Body of pancreas (tissue), 4 donors: ENCODE measurements at regions not wholly inside any gene's neighbourhood (a gene's known extent, or its start where the extent isn't known, plus 50 kb on each side); places are given as distances from the start of the nearest gene placed in this dataset.
"Not testable (repeated sequence)": the region's sequence is repeated elsewhere in the genome, so short reads cannot be mapped to it uniquely, and the experiment has no call there.

ENCODE experiments used
- ATAC-seq: fragments of 150-250 bp; one replicate; pipeline ENCODE4 v1.9.1; 2016
- DNase-seq, 4 donors: peaks; one replicate each; pipeline ENCODE4 v3.0.0-alpha.2; 2019
- H3K27ac ChIP-seq, 4 donors: fragments of 200-600 bp; sonication (generic); 1 replicate in 3 of 4; 2 replicates in 1 of 4; pipeline versions ENCODE4 v1.5.1 to v1.6.1; 2016 to 2019; ENCODE audit warnings: mild to moderate bottlenecking in 1 of 4, mixed read lengths in 1 of 4, moderate library complexity in 1 of 4
- H3K27me3 ChIP-seq, 2 donors: fragments of 200-600 bp; sonication (generic); one replicate each; pipeline ENCODE4 v1.6.0; 2016; ENCODE audit warnings: mild to moderate bottlenecking in 1 of 2
- H3K36me3 ChIP-seq, 2 donors: fragments of 200-600 bp; sonication (generic); replicated peaks in 1 of 2; 2 replicates each; pipeline ENCODE4 v1.5.1; 2016; ENCODE audit warnings: low read depth in 2 of 2; ENCODE audit not compliant: insufficient read depth in 1 of 2
- H3K4me1 ChIP-seq: fragments of 200-600 bp; sonication (generic); one replicate; pipeline ENCODE4 v1.6.0; 2016
- H3K4me3 ChIP-seq, 2 donors: fragments of 200-600 bp; sonication (generic); 1 replicate in 1 of 2; 2 replicates in 1 of 2; pipeline ENCODE4 v1.5.1; 2016 to 2019
- H3K9me3 ChIP-seq, 3 donors: fragments of 200-600 bp; sonication (generic); 1 replicate in 2 of 3; 2 replicates in 1 of 3; pipeline ENCODE4 v1.5.1; 2016
- CTCF ChIP-seq, 7 experiments: fragments of 450-650 bp in 4 of 7; fragments of 200-600 bp in 3 of 7; sonication (generic) in 3 of 7; IDR thresholded peaks; one replicate each; pipeline ENCODE4 v1.5.1; 2016 to 2019; ENCODE audit warnings: antibody characterized with exemption in 7 of 7
- POLR2A ChIP-seq, 3 donors: fragments of 450-650 bp; IDR thresholded peaks; one replicate each; pipeline ENCODE4 v1.6.1; 2016; ENCODE audit warnings: antibody characterized with exemption in 3 of 3, mild to moderate bottlenecking in 2 of 3
- WGBS, 2 donors: methylation state at CpG; one replicate each; pipeline ENCODE4 v1.1.5; 2017; 5-methylcytosine and 5-hydroxymethylcytosine counted together
- intact Hi-C: fragments of 100-400 bp; cut with DNase I; formaldehyde crosslinking; loops from one replicate; pipeline ENCODE4 v1.15.1; 2023

GRCh38 chr9:85302938-85303756, 438.6 kb downstream of the AGTPBP1 start:
- WGBS, 2 donors, result 64 to 73% methylated on average over 7 of the region's 7 CpGs
- H3K4me1 ChIP-seq, result no peaks in the 10 kb centered on the region
- H3K9me3 ChIP-seq, result no peaks in the 10 kb centered on the region
- no peaks in the 10 kb centered on the region for H3K27me3 ChIP-seq
- intact Hi-C loops, result no loop called here
- no peaks in the 10 kb centered on the region for H3K36me3 ChIP-seq
- no peak for ATAC-seq
- H3K4me3 ChIP-seq, result no peak overlapping the region
- no peak for DNase-seq
- H3K27ac ChIP-seq, result no peak overlapping the region
- TF ChIP-seq POLR2A (IDR thresholded peaks at IDR 0.05), result no peak
- TF ChIP-seq CTCF (IDR thresholded peaks at IDR 0.05), result no peak

GRCh38 chr9:85298499-85298898, 443.3 kb downstream of the AGTPBP1 start:
- Histone ChIP-seq H3K4me1 (no peaks in the 10 kb centered on the region), H3K27ac (no peak overlapping the region), H3K9me3 (no peaks in the 10 kb centered on the region), H3K4me3 (no peak overlapping the region), H3K27me3 (no peaks in the 10 kb centered on the region), H3K36me3 (no peaks in the 10 kb centered on the region)
- WGBS, 2 donors, result 57 to 63% methylated on average over 4 of the region's 4 CpGs
- intact Hi-C loops, result no loop called here
- DNase-seq (no peak), ATAC-seq (no peak)
- TF ChIP-seq POLR2A (IDR thresholded peaks at IDR 0.05), result no peak
- no peak for TF ChIP-seq CTCF (IDR thresholded peaks at IDR 0.05)

- 62 to 73% methylated on average over 5 of the region's 5 CpGs for WGBS, 2 donors
- H3K27ac ChIP-seq, DNase-seq, intact Hi-C loops, H3K27me3 ChIP-seq, H3K4me3 ChIP-seq, ATAC-seq, H3K9me3 ChIP-seq, H3K36me3 ChIP-seq, H3K4me1 ChIP-seq: not testable (repeated sequence)
These were observed 446.5 kb downstream of the AGTPBP1 start for GRCh38 chr9:85295244-85295643.

- Histone ChIP-seq H3K27me3 (no peaks in the 10 kb centered on the region), H3K9me3 (no peaks in the 10 kb centered on the region), H3K27ac (no peak overlapping the region), H3K36me3 (no peaks in the 10 kb centered on the region), H3K4me1 (no peaks in the 10 kb centered on the region), H3K4me3 (no peak overlapping the region)
- TF ChIP-seq CTCF (IDR thresholded peaks at IDR 0.05) (no peak), POLR2A (IDR thresholded peaks at IDR 0.05) (no peak)
- ATAC-seq (no peak), DNase-seq (no peak)
- intact Hi-C loops, result no loop called here
- WGBS, 2 donors, result 70 to 72% methylated on average over 4 of the region's 4 CpGs
These were observed 449.5 kb downstream of the AGTPBP1 start for GRCh38 chr9:85292261-85292660.

GRCh38 chr9:85291266-85291665, 450.5 kb downstream of the AGTPBP1 start:
- Histone ChIP-seq H3K4me1 (no peaks in the 10 kb centered on the region), H3K4me3 (no peak overlapping the region), H3K27me3 (no peaks in the 10 kb centered on the region), H3K36me3 (no peaks in the 10 kb centered on the region), H3K9me3 (no peaks in the 10 kb centered on the region), H3K27ac (no peak overlapping the region)
- no peak for DNase-seq
- 51 to 64% methylated on average over 6 of the region's 6 CpGs for WGBS, 2 donors
- TF ChIP-seq POLR2A (IDR thresholded peaks at IDR 0.05) (no peak), CTCF (IDR thresholded peaks at IDR 0.05) (no peak)
- ATAC-seq, result no peak
- intact Hi-C loops, result no loop called here
